ENCODE measurements at regions not wholly inside any gene's neighbourhood (a gene's known extent, or its start where the extent isn't known, plus 50 kb on each side); places are given as distances from the start of the nearest gene placed in this dataset.

GRCh38 chr4:54929459-54929858 lies 195.9 kb downstream of the KDR start:
- Histone ChIP-seq H3K4me1 (ENCODE audit: low read length) (no peaks in the 10 kb centered on the region), H4K20me1 (ENCODE audit: insufficient read depth, low read length) (no peaks in the 10 kb centered on the region), H3K9me2 (replicated peaks; ENCODE audit: insufficient read depth, low read length) (no peaks in the 10 kb centered on the region), H3K9ac (ENCODE audit: low read length) (no peak overlapping the region), H3K79me2 (ENCODE audit: low read length) (no peaks in the 10 kb centered on the region), H3F3A (ENCODE audit: insufficient read depth, low read length) (no peaks in the 10 kb centered on the region), H3K36me3 (replicated peaks; ENCODE audit: insufficient read depth, low read length) (no peaks in the 10 kb centered on the region), H2AFZ (ENCODE audit: low read length) (no peak overlapping the region), H3K27me3 (replicated peaks; ENCODE audit: insufficient read depth, low read length) (no peaks in the 10 kb centered on the region), H3K4me3 (ENCODE audit: low read length) (no peak overlapping the region), H3K9me3 (replicated peaks; ENCODE audit: insufficient read depth, low read length) (no peaks in the 10 kb centered on the region), H3K27ac (ENCODE audit: low read length) (no peak overlapping the region), H3K4me2 (ENCODE audit: low read depth, low read length) (no peak overlapping the region)
- TF ChIP-seq CTCF (IDR thresholded peaks at IDR 0.05; ENCODE audit: low read length) (no peak), EZH2phosphoT487 (IDR thresholded peaks at IDR 0.05; ENCODE audit: low read length) (no peak), EZH2 (optimal IDR thresholded peaks at IDR 0.05; ENCODE audit: low read depth, low read length) (no peak)
- no peak for DNase-seq

- Histone ChIP-seq H3K4me2 (ENCODE audit: low read depth, low read length) (no peak overlapping the region), H3K27ac (ENCODE audit: low read length) (no peak overlapping the region), H3K9ac (ENCODE audit: low read length) (no peak overlapping the region), H3K27me3 (replicated peaks; ENCODE audit: insufficient read depth, low read length) (no peaks in the 10 kb centered on the region), H4K20me1 (ENCODE audit: insufficient read depth, low read length) (no peaks in the 10 kb centered on the region), H3K9me3 (replicated peaks; ENCODE audit: insufficient read depth, low read length) (no peaks in the 10 kb centered on the region), H3F3A (ENCODE audit: insufficient read depth, low read length) (no peaks in the 10 kb centered on the region), H3K4me1 (ENCODE audit: low read length) (no peaks in the 10 kb centered on the region), H3K9me2 (replicated peaks; ENCODE audit: insufficient read depth, low read length) (no peaks in the 10 kb centered on the region), H3K79me2 (ENCODE audit: low read length) (no peaks in the 10 kb centered on the region), H2AFZ (ENCODE audit: low read length) (no peak overlapping the region), H3K36me3 (replicated peaks; ENCODE audit: insufficient read depth, low read length) (no peaks in the 10 kb centered on the region), H3K4me3 (ENCODE audit: low read length) (no peak overlapping the region)
- TF ChIP-seq EZH2 (optimal IDR thresholded peaks at IDR 0.05; ENCODE audit: low read depth, low read length) (no peak), CTCF (IDR thresholded peaks at IDR 0.05; ENCODE audit: low read length) (no peak), EZH2phosphoT487 (IDR thresholded peaks at IDR 0.05; ENCODE audit: low read length) (no peak)
- DNase-seq, result no peak
Measured at GRCh38 chr4:54924891-54925290, 200.5 kb downstream of the KDR start.

- no peaks in the 10 kb centered on the region for H3K9me3 ChIP-seq (replicated peaks; ENCODE audit: insufficient read depth, low read length)
- no peaks in the 10 kb centered on the region for H3K4me1 ChIP-seq (ENCODE audit: low read length)
- no peak overlapping the region for H3K9ac ChIP-seq (ENCODE audit: low read length)
- TF ChIP-seq CTCF (IDR thresholded peaks at IDR 0.05; ENCODE audit: low read length) (no peak), EZH2 (optimal IDR thresholded peaks at IDR 0.05; ENCODE audit: low read depth, low read length) (no peak), EZH2phosphoT487 (IDR thresholded peaks at IDR 0.05; ENCODE audit: low read length) (no peak)
- DNase-seq, result no peak
- no peaks in the 10 kb centered on the region for H3K79me2 ChIP-seq (ENCODE audit: low read length)
- no peak overlapping the region for H2AFZ ChIP-seq (ENCODE audit: low read length)
- no peaks in the 10 kb centered on the region for H3K36me3 ChIP-seq (replicated peaks; ENCODE audit: insufficient read depth, low read length)
- H3K9me2 ChIP-seq (replicated peaks; ENCODE audit: insufficient read depth, low read length), result no peaks in the 10 kb centered on the region
- H3K4me3 ChIP-seq (ENCODE audit: low read length), result no peak overlapping the region
- H3K27me3 ChIP-seq (replicated peaks; ENCODE audit: insufficient read depth, low read length), result no peaks in the 10 kb centered on the region
- H4K20me1 ChIP-seq (ENCODE audit: insufficient read depth, low read length), result no peaks in the 10 kb centered on the region
- H3F3A ChIP-seq (ENCODE audit: insufficient read depth, low read length), result no peaks in the 10 kb centered on the region
- H3K4me2 ChIP-seq (ENCODE audit: low read depth, low read length), result no peak overlapping the region
- no peak overlapping the region for H3K27ac ChIP-seq (ENCODE audit: low read length)
Measured at GRCh38 chr4:54915276-54915675, 210.1 kb downstream of the KDR start.

All from MM.1S (cell line).